K562 (cell line): ENCODE measurements at regions not wholly inside any gene's neighbourhood (a gene's known extent, or its start where the extent isn't known, plus 50 kb on each side); places are given as distances from the start of the nearest gene placed in this dataset.
A peak's percentile ranks its signal among the peaks of the same experiment; 100 is the strongest.

Experiments used
- ATAC-seq: fragments of 200-7000 bp; cut with Tn5 transposase; 3 replicates; pipeline ENCODE4 v1.9.1; 2020; ENCODE audit warnings: moderate library complexity
- BruUV-seq: library from RNA; stranded (reverse); fragments of 400-500 nt; replicated peaks from 2 replicates; lab custom pipeline; 2021; lab: Mats Ljungman, UMichigan
- CTCF ChIA-PET: fragments of 300-600 bp; formaldehyde crosslinking; extraction: SDS; loops from one replicate; lab custom pipeline; 2021; ENCODE audit warnings: low intra/inter-chr PET ratio; lab: Yijun Ruan, JAX
- POLR2A ChIA-PET: fragments of 300-600, 350-650 bp; sonication (Branson Sonifier 250); formaldehyde crosslinking; extraction: SDS; loops from one replicate; lab custom pipeline; 2021; ENCODE audit warnings: antibody characterized with exemption, inconsistent platforms; lab: Yijun Ruan, JAX
- DNase-seq, 4 experiments: peaks; one replicate each; pipeline versions ENCODE4 v3.0.0 to v3.0.0-alpha.2; 2011 to 2018; ENCODE audit warnings: low spot score in 3 of 4, mixed read lengths in 3 of 4; ENCODE audit errors: extremely low read depth in 1 of 4
- FAIRE-seq: peaks from 2 replicates; lab custom pipeline; 2011; peaks lifted over from hg19 to GRCh38; lab: Jason Lieb, UNC
- H2AFZ ChIP-seq: 2 replicates; pipeline ENCODE4 v1.6.0; 2011; ENCODE audit warnings: low read depth, low read length, control low read depth, inconsistent platforms
- H3K27ac ChIP-seq: fragments of 200-600 bp; 3 replicates; pipeline ENCODE4 v1.8.0; 2011; ENCODE audit warnings: low read depth, mild to moderate bottlenecking, control low read depth, inconsistent platforms, low read length, moderate library complexity, mixed read lengths; ENCODE audit errors: extremely low read depth
- H3K27me3 ChIP-seq, 2 experiments: fragments of 300-600 bp in 1 of 2; 2 replicates in 1 of 2; 3 replicates in 1 of 2; pipeline versions ENCODE4 v1.6.0 to v1.8.0; 2011; ENCODE audit warnings: inconsistent platforms in 2 of 2, low read length in 2 of 2, mild to moderate bottlenecking in 1 of 2, mixed read lengths in 1 of 2, moderate library complexity in 1 of 2; ENCODE audit not compliant: control insufficient read depth in 2 of 2, insufficient read depth in 2 of 2
- H3K36me3 ChIP-seq: fragments of 300-600 bp; 3 replicates; pipeline ENCODE4 v1.8.0; 2011; ENCODE audit warnings: mild to moderate bottlenecking, low read length, inconsistent platforms; ENCODE audit not compliant: control insufficient read depth, insufficient read depth
- H3K4me1 ChIP-seq, 2 experiments: fragments of 200-600 bp in 1 of 2; replicated peaks in 1 of 2; 2 replicates in 1 of 2; 3 replicates in 1 of 2; pipeline versions ENCODE4 v1.5.1 to v1.8.0; 2011; ENCODE audit warnings: inconsistent platforms in 2 of 2, low read length in 2 of 2, mild to moderate bottlenecking in 1 of 2, mixed read lengths in 1 of 2, moderate library complexity in 1 of 2; ENCODE audit not compliant: control insufficient read depth in 2 of 2, insufficient read depth in 2 of 2
- H3K4me2 ChIP-seq: 2 replicates; pipeline ENCODE4 v1.6.1; 2011; ENCODE audit warnings: low read length, control low read depth, inconsistent platforms, mixed read lengths; ENCODE audit not compliant: insufficient read depth
- H3K4me3 ChIP-seq: fragments of 200-600 bp; sonication (generic), shearing (Covaris generic); 2 replicates; pipeline ENCODE4 v1.5.1; 2016; ENCODE audit warnings: control low read depth, inconsistent platforms
- H3K79me2 ChIP-seq: fragments of 200-600 bp; 3 replicates; pipeline ENCODE4 v1.8.0; 2011; ENCODE audit warnings: low read length, inconsistent platforms; ENCODE audit not compliant: control insufficient read depth, insufficient read depth
- H3K9ac ChIP-seq, 2 experiments: 2 replicates each; pipeline versions ENCODE4 v1.6.0 to v1.6.1; 2011; ENCODE audit warnings: low read depth in 2 of 2, low read length in 2 of 2, control low read depth in 1 of 2, inconsistent platforms in 1 of 2, mild to moderate bottlenecking in 1 of 2, mixed read lengths in 1 of 2; ENCODE audit not compliant: insufficient read depth in 1 of 2
- H3K9me1 ChIP-seq: one replicate; pipeline ENCODE4 v1.6.0; 2011; ENCODE audit warnings: inconsistent platforms, mild to moderate bottlenecking, low read length, moderate library complexity; ENCODE audit not compliant: control insufficient read depth, insufficient read depth
- H3K9me3 ChIP-seq: replicated peaks from 2 replicates; pipeline ENCODE4 v1.5.1; 2011; ENCODE audit warnings: low read depth, low read length, inconsistent platforms; ENCODE audit not compliant: control insufficient read depth, insufficient read depth
- H4K20me1 ChIP-seq: replicated peaks from 2 replicates; pipeline ENCODE4 v1.6.1; 2011; ENCODE audit warnings: low read length, inconsistent platforms, mixed read lengths; ENCODE audit not compliant: control insufficient read depth, insufficient read depth
- PKNOX1 ChIP-seq: fragments of 450-650 bp; IDR thresholded peaks from 2 replicates; pipeline ENCODE4 v1.6.1; 2016
- RCOR1 ChIP-seq, 2 experiments: IDR thresholded peaks; 2 replicates each; pipeline ENCODE4 v1.6.1; 2012; ENCODE audit warnings: low read depth in 2 of 2, low read length in 2 of 2, borderline replicate concordance in 1 of 2, improper control_type of control experiment in 1 of 2
- ZBTB34 ChIP-seq: fragments of 250-450 bp; sonication (Bioruptor Pico); IDR thresholded peaks from 2 replicates; pipeline ENCODE4 v1.8.0; 2021; ENCODE audit warnings: mild to moderate bottlenecking, moderate library complexity
- WGBS: fragments of 100-300 bp; shearing (Covaris generic); methylation state at CpG from one replicate; pipeline ENCODE4 v1.1.6; 2016; ENCODE audit warnings: low coverage, mixed read lengths; ENCODE audit not compliant: insufficient coverage; ENCODE audit errors: missing lambda C conversion rate; 5-methylcytosine and 5-hydroxymethylcytosine counted together
- in situ Hi-C: fragments of 300-500 bp; cut with MboI; formaldehyde crosslinking; loops from 4 replicates; pipeline ENCODE4 v1.15.0; 2018; ENCODE audit warnings: inconsistent platforms, mixed read lengths
- intact Hi-C: fragments of 100-400 bp; cut with micrococcal nuclease; formaldehyde crosslinking; loops from 2 replicates; pipeline ENCODE4 v1.14.2; 2022

GRCh38 chr1:208531003-208531750 lies 287.0 kb upstream of the PLXNA2 start:
- BruUV-seq: no TSS peak
- ChIA-PET CTCF (no interaction called here), POLR2A (interaction anchor here (1.1 kb wide), 3 partner anchors 12 to 23 kb away, joined by 3 to 5 read pairs (median 3); no protein-coding TSS in a partner anchor)
- Histone ChIP-seq H3K9ac (no peak overlapping the region), H4K20me1 (no peaks in the 10 kb centered on the region), H3K27me3 (0 out of 5 replicates have a peak, but pooled peaks cover 0 to 5% of the 10 kb centered on the region in 2 experiments), H2AFZ (no peak overlapping the region), H3K27ac (no peak overlapping the region), H3K9me1 (no peaks in the 10 kb centered on the region), H3K9me3 (no peaks in the 10 kb centered on the region), H3K79me2 (no peaks in the 10 kb centered on the region), H3K4me3 (no peak overlapping the region), H3K4me2 (no peak overlapping the region), H3K4me1 (no peaks in the 10 kb centered on the region; a peak in 1 of 5 replicates), H3K36me3 (no peaks in the 10 kb centered on the region)
- FAIRE-seq (no peak), ATAC-seq (no peak), DNase-seq (no peak)
- intact Hi-C loops: no loop called here
- in situ Hi-C loops: no loop called here
- no peak for TF ChIP-seq RCOR1 (IDR thresholded peaks at IDR 0.05; ENCODE audit: borderline replicate concordance in 1 of 2, low read depth in 2 of 2, low read length in 2 of 2)
- 0 out of 2 replicates have a peak, but pooled peaks have one; percentile 20 for TF ChIP-seq PKNOX1
- TF ChIP-seq ZBTB34 (CRISPR knock-in tag): no peak
- 0% methylated on average over 11 of the region's 11 CpGs for whole genome bisulfite sequencing
